BE2C (cell line): ENCODE measurements at regions not wholly inside any gene's neighbourhood (a gene's known extent, or its start where the extent isn't known, plus 50 kb on each side); places are given as distances from the start of the nearest gene placed in this dataset.

Experiments
- DNase-seq: peaks from one replicate; pipeline ENCODE4 v3.0.0-alpha.2; 2020
- H3K27me3 ChIP-seq: fragments of 250-450 bp; sonication (Bioruptor Pico); 2 replicates; pipeline ENCODE4 v1.5.1; 2020; ENCODE audit warnings: mild to moderate bottlenecking
- H3K36me3 ChIP-seq: fragments of 250-450 bp; sonication (Bioruptor Pico); 2 replicates; pipeline ENCODE4 v1.5.1; 2020; ENCODE audit warnings: mild to moderate bottlenecking
- H3K4me1 ChIP-seq: fragments of 250-450 bp; sonication (Bioruptor Pico); 2 replicates; pipeline ENCODE4 v1.5.1; 2020
- H3K4me3 ChIP-seq: 2 replicates; pipeline ENCODE4 v1.5.1; 2011; ENCODE audit warnings: low read depth, low read length
- H3K9me3 ChIP-seq: fragments of 250-450 bp; sonication (Bioruptor Pico); 2 replicates; pipeline ENCODE4 v1.5.1; 2020
- TF ChIP-seq, protein P1 (sequence below): IDR thresholded peaks from 2 replicates; pipeline ENCODE4 v1.5.1; 2012; ENCODE audit warnings: mild to moderate bottlenecking, low read depth, low read length

DNA sequence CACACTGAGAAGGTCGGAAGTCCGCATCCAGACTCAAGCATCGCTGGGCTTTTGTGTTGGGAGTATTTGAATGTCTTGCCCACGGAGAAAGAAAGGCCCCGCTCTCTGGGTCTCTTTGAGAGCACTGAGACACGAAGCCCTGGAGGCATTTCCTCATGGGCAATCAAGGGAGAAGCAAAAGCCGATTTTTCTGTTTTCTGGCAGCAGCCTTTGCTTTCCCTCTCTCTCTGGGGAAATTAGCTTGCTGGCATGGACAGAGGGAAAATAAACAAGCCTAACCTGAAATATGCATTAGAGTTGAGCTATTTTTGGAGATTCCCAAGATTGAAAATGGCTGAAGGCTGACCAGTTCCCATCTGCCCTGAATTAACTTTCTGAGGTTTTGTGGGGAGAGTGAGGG lies 238.7 kb downstream of the HAPSTR1 start:
- Histone ChIP-seq H3K4me3 (no peak overlapping the region), H3K9me3 (no peaks in the 10 kb centered on the region), H3K36me3 (no peaks in the 10 kb centered on the region), H3K27me3 (no peaks in the 10 kb centered on the region), H3K4me1 (no peaks in the 10 kb centered on the region)
- no peak for DNase-seq
- TF ChIP-seq, protein P1, sequence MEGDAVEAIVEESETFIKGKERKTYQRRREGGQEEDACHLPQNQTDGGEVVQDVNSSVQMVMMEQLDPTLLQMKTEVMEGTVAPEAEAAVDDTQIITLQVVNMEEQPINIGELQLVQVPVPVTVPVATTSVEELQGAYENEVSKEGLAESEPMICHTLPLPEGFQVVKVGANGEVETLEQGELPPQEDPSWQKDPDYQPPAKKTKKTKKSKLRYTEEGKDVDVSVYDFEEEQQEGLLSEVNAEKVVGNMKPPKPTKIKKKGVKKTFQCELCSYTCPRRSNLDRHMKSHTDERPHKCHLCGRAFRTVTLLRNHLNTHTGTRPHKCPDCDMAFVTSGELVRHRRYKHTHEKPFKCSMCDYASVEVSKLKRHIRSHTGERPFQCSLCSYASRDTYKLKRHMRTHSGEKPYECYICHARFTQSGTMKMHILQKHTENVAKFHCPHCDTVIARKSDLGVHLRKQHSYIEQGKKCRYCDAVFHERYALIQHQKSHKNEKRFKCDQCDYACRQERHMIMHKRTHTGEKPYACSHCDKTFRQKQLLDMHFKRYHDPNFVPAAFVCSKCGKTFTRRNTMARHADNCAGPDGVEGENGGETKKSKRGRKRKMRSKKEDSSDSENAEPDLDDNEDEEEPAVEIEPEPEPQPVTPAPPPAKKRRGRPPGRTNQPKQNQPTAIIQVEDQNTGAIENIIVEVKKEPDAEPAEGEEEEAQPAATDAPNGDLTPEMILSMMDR: no peak

GRCh38 chr16:9331503-9331902 lies 240.1 kb downstream of the HAPSTR1 start:
- TF ChIP-seq, protein P1: no peak
- Histone ChIP-seq H3K27me3 (no peaks in the 10 kb centered on the region), H3K9me3 (no peaks in the 10 kb centered on the region), H3K36me3 (no peaks in the 10 kb centered on the region), H3K4me3 (no peak overlapping the region), H3K4me1 (no peaks in the 10 kb centered on the region)
- no peak for DNase-seq

DNA sequence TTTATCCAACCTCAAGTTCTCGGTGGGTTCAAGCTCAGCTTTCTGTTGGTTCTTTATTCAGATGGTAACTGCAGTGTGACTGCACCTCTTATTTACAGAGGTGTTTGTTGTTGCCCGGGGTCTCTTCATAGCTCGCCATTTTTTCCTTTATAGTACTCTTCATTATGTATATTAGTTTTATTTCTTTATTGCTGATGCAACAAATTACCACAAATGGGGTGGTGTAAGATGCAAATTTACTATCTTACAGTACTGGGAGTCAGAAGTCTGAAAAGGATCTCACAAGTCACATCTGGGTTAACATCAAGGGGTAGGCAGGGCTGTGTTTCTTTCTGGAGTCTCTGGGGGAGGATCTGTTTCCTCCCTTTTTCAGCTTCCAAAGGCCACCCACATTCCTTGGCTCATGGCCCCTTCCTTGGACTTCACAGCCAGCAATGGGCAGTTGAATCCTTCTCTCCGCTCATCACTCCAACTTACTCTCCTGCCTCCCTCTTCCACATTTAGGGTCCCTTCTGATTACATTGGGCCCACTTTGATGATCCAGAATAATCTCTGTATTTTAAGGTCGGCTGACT lies 241.2 kb downstream of the HAPSTR1 start:
- no peaks in the 10 kb centered on the region for H3K9me3 ChIP-seq
- no peak for DNase-seq
- H3K36me3 ChIP-seq: no peaks in the 10 kb centered on the region
- no peak overlapping the region for H3K4me3 ChIP-seq
- H3K4me1 ChIP-seq: no peaks in the 10 kb centered on the region
- TF ChIP-seq, protein P1: no peak
- H3K27me3 ChIP-seq: no peaks in the 10 kb centered on the region

DNA sequence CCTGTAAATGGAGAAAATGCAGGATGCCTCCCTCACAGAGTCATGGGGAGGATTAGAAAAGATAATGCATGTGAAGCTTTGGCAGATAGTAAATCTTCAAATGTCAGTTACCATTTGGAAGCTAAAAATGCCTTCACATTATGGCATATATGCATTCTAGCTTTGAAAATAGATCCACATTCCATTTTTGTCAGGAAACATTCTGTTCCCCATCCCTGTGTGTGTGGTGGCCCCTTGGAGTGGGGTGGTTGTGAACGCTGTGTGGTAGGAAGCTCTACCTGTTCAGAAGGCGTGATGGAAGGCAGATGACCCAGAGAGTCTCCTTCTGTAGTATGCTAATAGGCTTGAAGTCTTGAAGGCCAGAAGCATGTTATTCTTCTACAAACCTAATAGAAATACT lies 242.0 kb downstream of the HAPSTR1 start:
- TF ChIP-seq, protein P1: no peak
- H3K36me3 ChIP-seq: no peaks in the 10 kb centered on the region
- no peaks in the 10 kb centered on the region for H3K4me1 ChIP-seq
- no peaks in the 10 kb centered on the region for H3K27me3 ChIP-seq
- DNase-seq: no peak
- no peaks in the 10 kb centered on the region for H3K9me3 ChIP-seq
- H3K4me3 ChIP-seq: no peak overlapping the region

GRCh38 chr16:9334103-9334502 lies 242.7 kb downstream of the HAPSTR1 start:
- no peak overlapping the region for H3K4me3 ChIP-seq
- H3K9me3 ChIP-seq: no peaks in the 10 kb centered on the region
- TF ChIP-seq, protein P1: no peak
- H3K4me1 ChIP-seq: no peaks in the 10 kb centered on the region
- DNase-seq: no peak
- H3K36me3 ChIP-seq: no peaks in the 10 kb centered on the region
- H3K27me3 ChIP-seq: no peaks in the 10 kb centered on the region

- TF ChIP-seq, protein P1: no peak
- Histone ChIP-seq H3K9me3 (no peaks in the 10 kb centered on the region), H3K36me3 (no peaks in the 10 kb centered on the region), H3K4me3 (no peak overlapping the region), H3K4me1 (no peaks in the 10 kb centered on the region), H3K27me3 (no peaks in the 10 kb centered on the region)
- no peak for DNase-seq
These were observed 246.0 kb downstream of the HAPSTR1 start for GRCh38 chr16:9337308-9338032.
